GM13977 (cell line): ENCODE measurements at regions not wholly inside any gene's neighbourhood (a gene's known extent, or its start where the extent isn't known, plus 50 kb on each side); places are given as distances from the start of the nearest gene placed in this dataset.
"Not testable (repeated sequence)": the region's sequence is repeated elsewhere in the genome, so short reads cannot be mapped to it uniquely, and the experiment has no call there.

ENCODE experiments used
- DNase-seq: peaks from one replicate; pipeline ENCODE4 v3.0.0; 2012; ENCODE audit warnings: low spot score
- in situ Hi-C: fragments of 300-500 bp; cut with MboI; formaldehyde crosslinking; loops from one replicate; pipeline ENCODE4 v1.12.0; 2022; ENCODE audit warnings: low sequenced_read_pairs, low pct_unique_long_range_greater_than_20kb, mixed read lengths, inconsistent platforms; ENCODE audit not compliant: unreplicated experiment
- TF ChIP-seq, protein P1 (sequence below): IDR thresholded peaks from 2 replicates; pipeline ENCODE4 v1.5.1; 2012; ENCODE audit warnings: mild to moderate bottlenecking, control low read depth; ENCODE audit not compliant: insufficient read depth; ENCODE audit errors: extremely low read depth, missing control alignments

DNA sequence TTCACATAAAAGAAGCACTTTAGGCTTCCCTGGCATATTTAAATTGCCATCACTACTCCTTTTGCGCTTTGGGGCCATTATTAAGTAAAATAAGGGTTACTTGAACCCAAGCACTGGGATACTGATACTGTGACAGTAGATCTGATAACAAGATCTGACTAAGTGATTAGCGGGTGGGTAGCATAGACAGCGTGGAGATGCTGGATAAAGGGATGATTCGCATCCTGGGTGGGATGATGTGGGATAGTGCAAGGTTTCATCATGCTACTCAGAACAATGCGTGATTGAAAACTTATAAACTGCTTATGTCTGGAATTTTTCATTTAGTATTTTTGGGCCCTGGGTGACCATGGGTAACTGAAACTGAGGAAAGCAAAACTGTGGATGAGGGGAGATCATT lies 75.1 kb downstream of the PTTG1 start:
- DNase-seq: no peak
- in situ Hi-C loops: no loop called here
- TF ChIP-seq, protein P1, sequence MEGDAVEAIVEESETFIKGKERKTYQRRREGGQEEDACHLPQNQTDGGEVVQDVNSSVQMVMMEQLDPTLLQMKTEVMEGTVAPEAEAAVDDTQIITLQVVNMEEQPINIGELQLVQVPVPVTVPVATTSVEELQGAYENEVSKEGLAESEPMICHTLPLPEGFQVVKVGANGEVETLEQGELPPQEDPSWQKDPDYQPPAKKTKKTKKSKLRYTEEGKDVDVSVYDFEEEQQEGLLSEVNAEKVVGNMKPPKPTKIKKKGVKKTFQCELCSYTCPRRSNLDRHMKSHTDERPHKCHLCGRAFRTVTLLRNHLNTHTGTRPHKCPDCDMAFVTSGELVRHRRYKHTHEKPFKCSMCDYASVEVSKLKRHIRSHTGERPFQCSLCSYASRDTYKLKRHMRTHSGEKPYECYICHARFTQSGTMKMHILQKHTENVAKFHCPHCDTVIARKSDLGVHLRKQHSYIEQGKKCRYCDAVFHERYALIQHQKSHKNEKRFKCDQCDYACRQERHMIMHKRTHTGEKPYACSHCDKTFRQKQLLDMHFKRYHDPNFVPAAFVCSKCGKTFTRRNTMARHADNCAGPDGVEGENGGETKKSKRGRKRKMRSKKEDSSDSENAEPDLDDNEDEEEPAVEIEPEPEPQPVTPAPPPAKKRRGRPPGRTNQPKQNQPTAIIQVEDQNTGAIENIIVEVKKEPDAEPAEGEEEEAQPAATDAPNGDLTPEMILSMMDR: no peak

DNA sequence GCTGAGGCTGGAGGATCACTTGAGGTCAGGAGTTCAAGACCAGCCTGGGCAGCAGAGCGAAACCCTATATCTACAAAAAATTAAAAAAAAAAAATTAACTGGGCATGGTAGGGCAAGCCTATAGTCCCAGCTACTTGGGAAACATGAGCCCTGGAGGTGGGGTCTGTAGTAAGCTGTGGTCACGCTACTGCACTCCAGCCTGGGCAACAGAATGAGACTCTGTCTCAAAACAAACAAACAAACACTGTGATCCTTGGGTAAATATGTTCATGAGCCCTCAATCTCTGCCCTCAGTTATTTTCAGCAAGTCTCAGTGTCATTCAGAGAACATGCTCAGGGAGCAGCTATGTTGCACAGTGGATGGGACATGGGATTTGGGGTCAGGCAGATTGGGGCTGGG lies 76.2 kb downstream of the PTTG1 start:
- DNase-seq: no peak
- TF ChIP-seq, protein P1: no peak
- in situ Hi-C loops: no loop called here

DNA sequence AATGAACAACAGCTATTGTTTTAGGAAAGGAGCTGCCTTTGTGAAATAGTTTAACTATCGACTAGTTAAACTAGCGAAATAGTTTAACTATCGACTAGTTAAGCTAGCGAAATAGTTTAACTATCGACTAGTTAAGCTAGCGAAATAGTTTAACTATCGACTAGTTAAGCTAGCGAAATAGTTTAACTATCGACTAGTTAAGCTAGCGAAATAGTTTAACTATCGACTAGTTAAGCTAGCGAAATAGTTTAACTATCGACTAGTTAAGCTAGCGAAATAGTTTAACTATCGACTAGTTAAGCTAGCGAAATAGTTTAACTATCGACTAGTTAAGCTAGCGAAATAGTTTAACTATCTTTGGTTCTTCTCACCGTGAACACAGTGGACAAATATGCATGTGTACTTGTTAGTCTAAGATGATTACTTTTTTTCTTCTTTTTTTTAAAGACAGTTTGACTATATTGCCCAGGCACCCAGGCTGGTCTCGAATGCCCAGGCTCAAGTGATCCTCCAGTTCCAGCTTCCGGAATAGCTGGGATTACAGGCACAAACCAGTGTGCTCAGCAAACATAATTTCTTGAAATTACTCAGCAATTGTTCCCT lies 76.9 kb downstream of the PTTG1 start:
- DNase-seq, in situ Hi-C loops: not testable (repeated sequence)

DNA sequence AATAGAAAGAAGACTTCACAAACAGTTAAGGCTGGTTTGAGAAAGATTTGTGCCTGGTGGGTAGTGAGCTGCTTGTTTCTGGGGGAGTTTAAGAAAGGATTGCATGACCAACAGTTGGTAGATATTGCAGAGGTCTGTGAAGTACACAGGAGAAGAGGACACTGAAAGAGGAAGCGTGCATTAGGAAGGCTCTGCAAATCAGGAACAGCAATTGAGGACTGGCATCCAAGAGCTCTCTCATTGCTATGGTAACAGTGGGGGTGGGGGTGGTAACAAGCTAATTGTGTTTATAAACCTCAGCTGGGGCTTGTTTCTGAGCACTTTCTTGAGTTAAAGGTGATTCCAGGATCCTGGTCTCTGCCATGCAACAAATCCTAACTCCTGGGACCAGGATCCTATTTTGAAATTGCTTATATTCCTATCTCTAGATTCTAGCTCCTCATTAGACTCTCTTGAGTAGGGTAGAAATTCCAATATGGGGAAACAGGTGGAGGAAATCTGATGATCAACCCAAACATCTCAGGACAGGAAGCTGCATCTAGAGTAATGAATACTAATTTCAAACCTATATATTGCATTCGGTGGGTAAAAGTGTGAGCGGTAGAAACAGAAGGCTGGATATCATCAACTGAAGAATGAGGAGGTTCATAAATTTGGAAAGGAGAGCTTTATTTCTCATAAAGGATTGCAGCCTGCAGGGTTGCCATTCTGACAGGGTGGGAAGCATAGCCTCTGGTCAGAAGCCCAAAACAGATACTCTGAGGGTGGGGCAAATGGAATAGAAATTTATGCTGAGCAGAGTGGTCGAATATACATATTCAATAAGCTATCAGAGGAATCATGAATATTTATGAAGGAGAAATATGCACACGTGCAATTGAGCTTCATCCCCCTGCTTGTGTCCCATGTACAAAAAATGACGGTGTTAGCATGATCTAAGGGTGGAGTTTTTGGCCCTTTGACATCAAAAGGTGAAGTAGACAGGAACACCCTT lies 79.4 kb downstream of the PTTG1 start:
- DNase-seq: no peak
- in situ Hi-C loops: no loop called here
- TF ChIP-seq, protein P1: no peak

DNA sequence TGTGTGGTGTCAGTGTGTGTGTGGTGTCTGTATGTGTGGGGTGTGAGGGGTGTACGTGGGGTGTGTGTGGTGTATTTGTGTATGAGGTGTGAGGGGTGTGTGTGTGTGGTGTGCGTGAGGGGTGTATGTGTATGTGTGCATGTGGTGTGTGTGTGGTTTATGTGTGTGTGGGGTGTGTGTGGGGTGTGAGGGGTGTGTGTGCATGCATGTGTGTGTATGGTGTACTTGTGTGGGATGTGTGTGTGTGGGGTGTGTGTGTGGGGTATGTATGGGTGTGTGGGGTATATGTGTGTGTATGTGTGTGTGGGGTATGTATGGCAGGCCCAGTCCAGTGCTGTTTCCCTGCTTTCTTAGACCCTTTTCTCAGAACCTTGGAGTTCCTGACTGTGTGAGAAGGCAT lies 83.3 kb downstream of the PTTG1 start:
- DNase-seq: no peak
- in situ Hi-C loops: no loop called here
- TF ChIP-seq, protein P1: no peak

DNA sequence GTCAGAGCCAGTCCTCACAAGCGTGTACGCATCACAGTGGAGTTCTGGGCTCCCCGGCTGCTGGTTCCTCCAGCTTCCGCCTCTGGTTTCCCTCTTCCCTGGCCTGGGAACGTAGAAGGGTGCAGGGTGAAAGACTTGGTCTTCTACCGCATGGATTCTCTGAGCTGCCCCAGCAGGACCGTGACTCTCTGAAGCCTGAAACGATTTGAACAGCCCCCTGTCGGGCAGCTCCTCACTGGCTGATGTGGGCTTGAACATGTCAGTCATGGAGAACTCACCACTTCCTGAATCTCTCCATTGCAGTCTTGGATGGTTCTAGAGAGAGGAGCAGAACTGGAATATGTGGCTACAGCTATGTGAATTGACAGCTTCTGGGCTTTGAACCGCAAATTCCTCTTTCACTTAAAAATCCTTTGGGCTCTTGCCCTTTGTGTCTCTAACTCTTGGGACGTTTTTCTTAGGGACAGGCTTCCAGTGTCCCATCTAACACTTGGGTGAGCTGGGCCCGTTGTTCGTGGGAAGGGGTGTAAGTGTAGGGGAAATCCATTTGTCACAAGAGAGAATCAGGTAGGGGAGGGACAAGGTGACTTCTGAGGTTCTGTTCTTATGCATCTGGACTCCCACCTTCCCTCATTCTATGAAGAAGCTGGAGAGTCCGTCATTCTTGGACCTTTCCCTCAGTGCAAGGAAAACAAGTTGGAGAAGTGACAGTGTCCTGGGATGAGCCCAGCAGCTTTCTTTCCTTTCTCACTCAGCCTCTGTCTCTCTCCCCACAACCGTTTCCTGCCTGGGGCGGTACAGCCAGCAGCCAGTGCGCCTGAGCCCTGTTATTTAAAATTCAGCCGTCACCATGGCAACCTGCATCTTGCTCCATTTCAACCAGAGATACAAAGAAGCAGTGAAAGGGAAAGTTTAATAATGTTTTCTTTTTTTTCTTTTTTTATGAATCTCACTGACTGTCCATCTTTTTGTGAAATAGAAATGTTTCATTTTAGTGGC lies 84.7 kb downstream of the PTTG1 start:
- DNase-seq: peak; percentile 49
- in situ Hi-C loops: no loop called here

More for the DNA sequence above, 84.7 kb downstream of the PTTG1 start:
- TF ChIP-seq, protein P1: no peak
